ENCODE measurements at regions not wholly inside any gene's neighbourhood (a gene's known extent, or its start where the extent isn't known, plus 50 kb on each side); places are given as distances from the start of the nearest gene placed in this dataset.

DNA sequence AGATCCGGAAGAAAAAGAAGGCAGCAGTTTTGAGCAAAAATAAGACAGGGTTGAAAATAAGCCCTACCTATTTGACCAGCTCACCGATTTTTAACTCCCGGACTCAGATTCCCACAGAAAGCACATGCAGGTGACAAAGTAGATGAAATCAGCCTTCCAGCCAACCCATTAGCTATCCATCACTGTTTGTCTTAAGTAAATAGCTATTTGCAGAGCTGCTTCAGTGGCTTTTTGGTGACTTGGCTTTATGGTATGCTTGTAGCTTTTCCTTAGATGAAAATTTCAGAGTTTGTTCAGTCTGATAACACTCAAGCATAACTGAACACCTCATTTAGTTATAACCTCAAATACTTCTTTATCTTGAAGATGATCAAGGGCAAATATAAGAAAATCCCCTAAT, 192.6 kb downstream of the HIPK3 start:
- TF ChIP-seq, protein P1, sequence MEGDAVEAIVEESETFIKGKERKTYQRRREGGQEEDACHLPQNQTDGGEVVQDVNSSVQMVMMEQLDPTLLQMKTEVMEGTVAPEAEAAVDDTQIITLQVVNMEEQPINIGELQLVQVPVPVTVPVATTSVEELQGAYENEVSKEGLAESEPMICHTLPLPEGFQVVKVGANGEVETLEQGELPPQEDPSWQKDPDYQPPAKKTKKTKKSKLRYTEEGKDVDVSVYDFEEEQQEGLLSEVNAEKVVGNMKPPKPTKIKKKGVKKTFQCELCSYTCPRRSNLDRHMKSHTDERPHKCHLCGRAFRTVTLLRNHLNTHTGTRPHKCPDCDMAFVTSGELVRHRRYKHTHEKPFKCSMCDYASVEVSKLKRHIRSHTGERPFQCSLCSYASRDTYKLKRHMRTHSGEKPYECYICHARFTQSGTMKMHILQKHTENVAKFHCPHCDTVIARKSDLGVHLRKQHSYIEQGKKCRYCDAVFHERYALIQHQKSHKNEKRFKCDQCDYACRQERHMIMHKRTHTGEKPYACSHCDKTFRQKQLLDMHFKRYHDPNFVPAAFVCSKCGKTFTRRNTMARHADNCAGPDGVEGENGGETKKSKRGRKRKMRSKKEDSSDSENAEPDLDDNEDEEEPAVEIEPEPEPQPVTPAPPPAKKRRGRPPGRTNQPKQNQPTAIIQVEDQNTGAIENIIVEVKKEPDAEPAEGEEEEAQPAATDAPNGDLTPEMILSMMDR (IDR thresholded peaks at IDR 0.05), result no peak
- TF ChIP-seq EZH2 (IDR thresholded peaks at IDR 0.05; ENCODE audit: borderline replicate concordance, insufficient read depth, low read depth, low read length, poor library complexity, severe bottlenecking), result no peak

All from B cell (primary cell).